Endodermal cell (in vitro differentiated cells): ENCODE measurements at regions not wholly inside any gene's neighbourhood (a gene's known extent, or its start where the extent isn't known, plus 50 kb on each side); places are given as distances from the start of the nearest gene placed in this dataset.

Source experiments
- DNase-seq: peaks from one replicate; pipeline ENCODE4 v3.0.0-alpha.2; 2017
- H3K27ac ChIP-seq: 2 replicates; pipeline ENCODE4 v1.5.1; 2013; ENCODE audit warnings: mild to moderate bottlenecking, low read depth, low read length, moderate library complexity
- H3K27me3 ChIP-seq: 2 replicates; pipeline ENCODE4 v1.6.1; 2013; ENCODE audit warnings: mild to moderate bottlenecking, low read length, moderate library complexity; ENCODE audit not compliant: insufficient read depth, control insufficient read depth, poor library complexity, severe bottlenecking
- H3K36me3 ChIP-seq: 2 replicates; pipeline ENCODE4 v1.7.0; 2013; ENCODE audit warnings: mild to moderate bottlenecking, low read length, moderate library complexity; ENCODE audit not compliant: control insufficient read depth, insufficient read depth
- H3K4me1 ChIP-seq: one replicate; pipeline ENCODE4 v1.7.0; 2013; ENCODE audit warnings: low read length; ENCODE audit not compliant: control insufficient read depth, insufficient read depth
- H3K4me3 ChIP-seq: 2 replicates; pipeline ENCODE4 v1.5.1; 2013; ENCODE audit warnings: mild to moderate bottlenecking, low read length, moderate library complexity
- H3K9ac ChIP-seq: 2 replicates; pipeline ENCODE4 v1.6.1; 2013; ENCODE audit warnings: mild to moderate bottlenecking, low read length, moderate library complexity; ENCODE audit not compliant: poor library complexity, severe bottlenecking; ENCODE audit errors: extremely low read depth
- H3K9me3 ChIP-seq: 2 replicates; pipeline ENCODE4 v1.6.1; 2013; ENCODE audit warnings: mild to moderate bottlenecking, low read length, moderate library complexity; ENCODE audit not compliant: control insufficient read depth
- H3K27ac Mint-ChIP-seq: 2 replicates; pipeline ENCODE4 v1.8.0; 2020; ENCODE audit warnings: mixed read lengths
- H3K27me3 Mint-ChIP-seq: 2 replicates; pipeline ENCODE4 v1.8.0; 2021; ENCODE audit warnings: mild to moderate bottlenecking, mixed read lengths; ENCODE audit not compliant: insufficient read depth
- H3K36me3 Mint-ChIP-seq: 2 replicates; pipeline ENCODE4 v1.8.0; 2020; ENCODE audit warnings: low read depth, mixed read lengths
- H3K4me1 Mint-ChIP-seq: 2 replicates; pipeline ENCODE4 v1.8.0; 2020; ENCODE audit warnings: mixed read lengths
- H3K4me3 Mint-ChIP-seq: 2 replicates; pipeline ENCODE4 v1.8.0; 2020; ENCODE audit warnings: mild to moderate bottlenecking, moderate library complexity, mixed read lengths
- H3K9me3 Mint-ChIP-seq: 2 replicates; pipeline ENCODE4 v1.8.0; 2020; ENCODE audit warnings: mild to moderate bottlenecking, mixed read lengths
- CTCF ChIP-seq: fragments of 200-600 bp; sonication (generic); conservative IDR thresholded peaks from 2 replicates; pipeline ENCODE4 v1.5.0; 2021; ENCODE audit warnings: antibody characterized with exemption, mild to moderate bottlenecking
- WGBS, 2 experiments: methylation state at CpG; one replicate each; pipeline versions ENCODE4 v1.1.5 to v1.1.7; 2013; ENCODE audit warnings: missing lambda C conversion rate in 2 of 2, mixed read lengths in 1 of 2; ENCODE audit not compliant: insufficient coverage in 1 of 2, insufficient read length in 1 of 2; 5-methylcytosine and 5-hydroxymethylcytosine counted together

GRCh38 chr6:20310185-20310584 is 91.5 kb upstream of the E2F3 start:
- Histone ChIP-seq H3K36me3 (no peaks in the 10 kb centered on the region), H3K27me3 (no peaks in the 10 kb centered on the region), H3K9me3 (peaks cover 8% of the 10 kb centered on the region), H3K9ac (no peak overlapping the region), H3K4me3 (no peak overlapping the region), H3K27ac (no peak overlapping the region), H3K4me1 (peaks cover 7% of the 10 kb centered on the region)
- no peak for DNase-seq
- TF ChIP-seq CTCF = no peak
- H3K4me1 Mint-ChIP-seq = peaks cover 9% of the 10 kb centered on the region
- H3K9me3 Mint-ChIP-seq = no peaks in the 10 kb centered on the region
- 91% methylated on average over 1 of the region's 1 CpG; no CpG with 5 or more reads in 1 of the 2 experiments for WGBS, 2 experiments
- H3K27ac Mint-ChIP-seq = no peak overlapping the region
- H3K4me3 Mint-ChIP-seq = no peak overlapping the region
- no peaks in the 10 kb centered on the region for H3K36me3 Mint-ChIP-seq
- H3K27me3 Mint-ChIP-seq = peaks cover 2% of the 10 kb centered on the region

GRCh38 chr6:20312606-20313005 is 89.1 kb upstream of the E2F3 start:
- no peak for DNase-seq
- no peak overlapping the region for H3K4me3 Mint-ChIP-seq
- Histone ChIP-seq H3K9me3 (peaks cover 8% of the 10 kb centered on the region), H3K27me3 (no peaks in the 10 kb centered on the region), H3K4me1 (peaks cover 9% of the 10 kb centered on the region), H3K4me3 (no peak overlapping the region), H3K36me3 (no peaks in the 10 kb centered on the region), H3K27ac (no peak overlapping the region), H3K9ac (no peak overlapping the region)
- 93 to 96% methylated on average over 5 of the region's 5 CpGs for WGBS, 2 experiments
- H3K27me3 Mint-ChIP-seq = no peaks in the 10 kb centered on the region
- no peak overlapping the region for H3K27ac Mint-ChIP-seq
- no peak for TF ChIP-seq CTCF
- peaks cover 11% of the 10 kb centered on the region for H3K4me1 Mint-ChIP-seq
- H3K9me3 Mint-ChIP-seq = no peaks in the 10 kb centered on the region
- no peaks in the 10 kb centered on the region for H3K36me3 Mint-ChIP-seq

GRCh38 chr6:20313051-20313450 is 88.6 kb upstream of the E2F3 start:
- Histone ChIP-seq H3K9ac (no peak overlapping the region), H3K4me3 (no peak overlapping the region), H3K27ac (no peak overlapping the region), H3K36me3 (no peaks in the 10 kb centered on the region), H3K4me1 (peaks cover 9% of the 10 kb centered on the region), H3K27me3 (no peaks in the 10 kb centered on the region), H3K9me3 (peaks cover 8% of the 10 kb centered on the region)
- no peak for DNase-seq
- no peak overlapping the region for H3K27ac Mint-ChIP-seq
- H3K4me1 Mint-ChIP-seq = peaks cover 11% of the 10 kb centered on the region
- peaks cover under 1% of the 10 kb centered on the region for H3K9me3 Mint-ChIP-seq
- 76 to 81% methylated on average over 2 to 3 of the region's 3 CpGs for WGBS, 2 experiments
- H3K27me3 Mint-ChIP-seq = no peaks in the 10 kb centered on the region
- H3K36me3 Mint-ChIP-seq = no peaks in the 10 kb centered on the region
- no peak overlapping the region for H3K4me3 Mint-ChIP-seq
- TF ChIP-seq CTCF = no peak
